ENCODE measurements at regions not wholly inside any gene's neighbourhood (a gene's known extent, or its start where the extent isn't known, plus 50 kb on each side); places are given as distances from the start of the nearest gene placed in this dataset.
"Not testable (repeated sequence)": the region's sequence is repeated elsewhere in the genome, so short reads cannot be mapped to it uniquely, and the experiment has no call there.

GRCh38 chr7:16954321-16954720, 72.5 kb upstream of the AGR3 start:
- Histone ChIP-seq H3K9me3 (no peaks in the 10 kb centered on the region), H3K27ac (peak overlapping the region in 1 of 2 donors; percentile 11), H3K27me3 (no peaks in the 10 kb centered on the region), H3K4me3 (no peak overlapping the region), H3K4me1 (peaks cover 0 to 18% (median 6%) of the 10 kb centered on the region in 4 donors), H3K36me3 (no peaks in the 10 kb centered on the region)
- no peak for TF ChIP-seq CTCF (IDR thresholded peaks at IDR 0.05)
- intact Hi-C loops (cut with DNase I; ENCODE audit: low total_unique reads): no loop called here
- DNase-seq: no peak

- no peak for TF ChIP-seq CTCF (IDR thresholded peaks at IDR 0.05)
- Histone ChIP-seq H3K27me3 (no peaks in the 10 kb centered on the region), H3K4me3 (no peak overlapping the region), H3K4me1 (peaks cover 0 to 33% (median 11%) of the 10 kb centered on the region in 4 donors), H3K9me3 (no peaks in the 10 kb centered on the region), H3K36me3 (no peaks in the 10 kb centered on the region), H3K27ac (no peak overlapping the region)
- DNase-seq: no peak
- intact Hi-C loops (cut with DNase I; ENCODE audit: low total_unique reads): no loop called here
Observed at GRCh38 chr7:16958724-16959123, 76.9 kb upstream of the AGR3 start.

- no peaks in the 10 kb centered on the region for H3K9me3 ChIP-seq
- no peak overlapping the region for H3K4me3 ChIP-seq
- H3K36me3 ChIP-seq: no peaks in the 10 kb centered on the region
- intact Hi-C loops (cut with DNase I; ENCODE audit: low total_unique reads): no loop called here
- H3K27me3 ChIP-seq: no peaks in the 10 kb centered on the region
- TF ChIP-seq CTCF (IDR thresholded peaks at IDR 0.05): no peak
- DNase-seq: no peak
- no peak overlapping the region for H3K27ac ChIP-seq
- H3K4me1 ChIP-seq: peaks cover 0 to 22% (median 6%) of the 10 kb centered on the region in 4 donors
Observed at GRCh38 chr7:16960337-16960965, 78.7 kb upstream of the AGR3 start.

GRCh38 chr7:16961641-16962040, 79.9 kb upstream of the AGR3 start:
- peak in 1 of 2 experiments; percentile 6 for TF ChIP-seq CTCF (IDR thresholded peaks at IDR 0.05)
- H3K4me3 ChIP-seq: no peak overlapping the region
- intact Hi-C loops (cut with DNase I; ENCODE audit: low total_unique reads): no loop called here
- no peaks in the 10 kb centered on the region for H3K36me3 ChIP-seq
- H3K9me3 ChIP-seq: no peaks in the 10 kb centered on the region
- peak overlapping the region in 1 of 2 donors; percentile 47 for H3K27ac ChIP-seq
- no peaks in the 10 kb centered on the region for H3K27me3 ChIP-seq
- peaks cover 0 to 26% (median 6%) of the 10 kb centered on the region in 4 donors for H3K4me1 ChIP-seq
- DNase-seq: no peak

GRCh38 chr7:16963044-16963443, 81.3 kb upstream of the AGR3 start:
- peaks cover 0 to 40% (median 11%) of the 10 kb centered on the region in 4 donors for H3K4me1 ChIP-seq
- H3K27ac ChIP-seq: peak overlapping the region in 1 of 2 donors; percentile 47
- no peak overlapping the region for H3K4me3 ChIP-seq
- H3K36me3 ChIP-seq: no peaks in the 10 kb centered on the region
- no peaks in the 10 kb centered on the region for H3K27me3 ChIP-seq
- DNase-seq: no peak
- H3K9me3 ChIP-seq: no peaks in the 10 kb centered on the region
- TF ChIP-seq CTCF (IDR thresholded peaks at IDR 0.05): no peak
- intact Hi-C loops (cut with DNase I; ENCODE audit: low total_unique reads): no loop called here

- intact Hi-C loops (cut with DNase I; ENCODE audit: low total_unique reads); H3K9me3 ChIP-seq; H3K27me3 ChIP-seq; H3K27ac ChIP-seq; DNase-seq; H3K4me3 ChIP-seq; H3K36me3 ChIP-seq: not testable (repeated sequence)
- peaks cover 0 to 63% (median 24%) of the 10 kb centered on the region in 4 donors for H3K4me1 ChIP-seq
Observed at GRCh38 chr7:16965697-16966096, 83.9 kb upstream of the AGR3 start.

Measured in tibial artery (tissue), 4 donors.